Lung (tissue), 11 donors: ENCODE measurements at regions not wholly inside any gene's neighbourhood (a gene's known extent, or its start where the extent isn't known, plus 50 kb on each side); places are given as distances from the start of the nearest gene placed in this dataset.
A peak's percentile ranks its signal among the peaks of the same experiment; 100 is the strongest.

ENCODE experiments used
- ATAC-seq: fragments of 200-7000 bp; cut with Tn5 transposase; one replicate; pipeline ENCODE4 v1.9.1; 2020; ENCODE audit warnings: moderate number of reproducible peaks; ENCODE audit not compliant: insufficient read depth, low FRiP score
- DNase-seq, 3 donors: peaks; one replicate each; pipeline ENCODE4 v3.0.0-alpha.2; 2013 to 2017
- H3K27ac ChIP-seq, 2 donors: one replicate each; pipeline ENCODE4 v1.5.1; 2013; ENCODE audit warnings: mild to moderate bottlenecking in 2 of 2, moderate library complexity in 2 of 2, control low read depth in 1 of 2, inconsistent platforms in 1 of 2, low read depth in 1 of 2, low read length in 1 of 2
- H3K27me3 ChIP-seq, 3 donors: one replicate each; pipeline ENCODE4 v1.5.1; 2013; ENCODE audit warnings: low read length in 2 of 3; ENCODE audit not compliant: control insufficient read depth in 3 of 3, insufficient read depth in 3 of 3
- H3K36me3 ChIP-seq, 4 donors: one replicate each; pipeline ENCODE4 v1.5.1; 2013; ENCODE audit warnings: low read length in 4 of 4, mild to moderate bottlenecking in 1 of 4, moderate library complexity in 1 of 4; ENCODE audit not compliant: control insufficient read depth in 4 of 4, insufficient read depth in 4 of 4
- H3K4me1 ChIP-seq, 5 donors: one replicate each; pipeline ENCODE4 v1.5.1; 2013; ENCODE audit warnings: low read length in 5 of 5, mild to moderate bottlenecking in 2 of 5, moderate library complexity in 1 of 5; ENCODE audit not compliant: control insufficient read depth in 5 of 5, insufficient read depth in 5 of 5
- H3K4me3 ChIP-seq: one replicate; pipeline ENCODE4 v1.5.1; 2013; ENCODE audit warnings: mild to moderate bottlenecking, control low read depth, moderate library complexity
- H3K9ac ChIP-seq, 2 donors: one replicate each; pipeline ENCODE4 v1.5.1; 2013; ENCODE audit warnings: low read length in 2 of 2, control low read depth in 1 of 2; ENCODE audit not compliant: insufficient read depth in 1 of 2
- H3K9me3 ChIP-seq, 4 donors: one replicate each; pipeline ENCODE4 v1.5.1; 2013; ENCODE audit warnings: low read length in 3 of 4, mild to moderate bottlenecking in 1 of 4, moderate library complexity in 1 of 4; ENCODE audit not compliant: control insufficient read depth in 4 of 4, insufficient read depth in 3 of 4
- WGBS, 2 donors: extraction: QIAGEN DNeasy Blood & Tissue Kit; methylation state at CpG; one replicate each; pipeline ENCODE4 v1.1.7; 2013; 5-methylcytosine and 5-hydroxymethylcytosine counted together
- TF ChIP-seq, protein P1 (sequence below): IDR thresholded peaks from 2 replicates; pipeline ENCODE4 v1.5.1; 2012; ENCODE audit warnings: mild to moderate bottlenecking; ENCODE audit errors: control extremely low read depth, extremely low read depth
- donor health status: control.
- donor health status: control.
- donor health status: Bipolar disorder and iron deficiency.
- donor health status: healthy.
- donor health status: DM: yes; HTN: yes; CAD: no.

DNA sequence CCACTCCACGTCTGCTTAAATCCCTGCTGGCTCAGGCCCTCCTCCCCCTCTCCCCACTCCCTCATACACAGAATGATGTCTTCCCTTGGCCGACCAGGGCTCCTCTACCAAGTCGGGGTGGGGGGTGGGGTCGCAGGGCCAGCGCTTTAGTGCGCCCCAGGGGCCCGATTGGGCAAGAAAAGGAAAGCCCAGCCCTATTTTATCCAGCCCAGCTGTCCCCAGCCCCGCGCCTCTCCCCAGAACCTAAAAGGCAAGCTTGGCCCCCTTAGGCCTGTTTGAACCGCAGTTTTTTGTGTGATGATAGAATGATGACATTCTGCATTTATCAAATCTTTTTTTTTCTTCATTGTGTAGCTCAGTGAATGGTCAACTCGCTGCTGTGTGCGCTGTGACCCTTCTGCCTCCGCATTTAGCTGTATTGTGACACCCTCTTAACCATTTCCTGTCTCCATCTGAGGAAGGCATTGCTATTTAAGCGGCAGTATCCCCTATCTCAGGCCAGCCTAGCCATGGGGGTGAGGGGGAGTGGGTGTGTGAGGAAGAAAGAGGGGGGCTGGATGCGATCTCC lies 231.4 kb downstream of the HAUS1 start:
- DNase-seq: peak; percentile 77 to 85 (median 80)

DNA sequence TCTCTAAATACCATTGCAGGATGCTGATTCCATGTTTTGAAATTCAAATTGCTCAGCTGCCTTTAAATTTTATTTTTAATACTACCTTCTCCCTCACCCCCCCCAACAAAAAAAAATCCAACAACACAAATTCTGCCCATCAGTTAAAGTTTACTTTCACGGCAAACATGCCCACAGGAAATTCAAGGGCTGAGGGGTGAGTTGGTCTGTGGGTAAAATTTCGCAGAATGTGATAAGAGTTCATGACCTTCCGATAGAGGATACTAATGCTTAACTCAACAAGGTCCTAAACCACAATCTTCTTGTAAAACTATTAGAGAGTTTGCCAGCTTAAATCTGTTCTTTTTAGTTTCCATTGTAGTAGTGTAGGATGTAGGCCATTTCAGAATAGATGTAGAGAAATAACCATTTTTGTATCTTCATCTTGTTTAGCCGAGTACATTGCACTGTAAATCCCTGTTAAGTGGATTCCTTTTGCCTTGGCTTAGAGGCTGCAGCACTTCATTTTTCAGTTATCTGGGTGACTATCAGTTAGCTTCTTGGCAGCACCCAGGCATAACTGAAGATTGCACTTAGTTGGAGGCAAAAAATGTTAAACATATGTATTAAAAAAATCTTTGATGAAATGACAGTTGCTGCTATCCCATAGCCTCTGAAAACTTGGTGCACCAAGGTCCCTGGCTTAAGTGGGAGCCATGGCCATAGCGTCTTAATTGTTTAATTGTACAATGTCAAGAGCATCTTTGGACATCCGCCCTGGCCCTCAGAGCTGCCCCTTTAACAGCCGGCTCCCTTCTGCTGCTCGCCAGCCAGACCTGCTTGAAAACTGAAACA lies 232.3 kb downstream of the HAUS1 start:
- no peak for ATAC-seq
- Histone ChIP-seq H3K4me3 (no peak overlapping the region), H3K9me3 (no peaks in the 10 kb centered on the region), H3K27ac (no peak overlapping the region), H3K27me3 (no peaks in the 10 kb centered on the region), H3K4me1 (peaks cover 5 to 52% (median 23%) of the 10 kb centered on the region in 5 donors), H3K36me3 (no peaks in the 10 kb centered on the region), H3K9ac (no peak overlapping the region)
- 44 to 46% methylated on average over 8 of the region's 8 CpGs for WGBS, 2 donors
- TF ChIP-seq, protein P1, sequence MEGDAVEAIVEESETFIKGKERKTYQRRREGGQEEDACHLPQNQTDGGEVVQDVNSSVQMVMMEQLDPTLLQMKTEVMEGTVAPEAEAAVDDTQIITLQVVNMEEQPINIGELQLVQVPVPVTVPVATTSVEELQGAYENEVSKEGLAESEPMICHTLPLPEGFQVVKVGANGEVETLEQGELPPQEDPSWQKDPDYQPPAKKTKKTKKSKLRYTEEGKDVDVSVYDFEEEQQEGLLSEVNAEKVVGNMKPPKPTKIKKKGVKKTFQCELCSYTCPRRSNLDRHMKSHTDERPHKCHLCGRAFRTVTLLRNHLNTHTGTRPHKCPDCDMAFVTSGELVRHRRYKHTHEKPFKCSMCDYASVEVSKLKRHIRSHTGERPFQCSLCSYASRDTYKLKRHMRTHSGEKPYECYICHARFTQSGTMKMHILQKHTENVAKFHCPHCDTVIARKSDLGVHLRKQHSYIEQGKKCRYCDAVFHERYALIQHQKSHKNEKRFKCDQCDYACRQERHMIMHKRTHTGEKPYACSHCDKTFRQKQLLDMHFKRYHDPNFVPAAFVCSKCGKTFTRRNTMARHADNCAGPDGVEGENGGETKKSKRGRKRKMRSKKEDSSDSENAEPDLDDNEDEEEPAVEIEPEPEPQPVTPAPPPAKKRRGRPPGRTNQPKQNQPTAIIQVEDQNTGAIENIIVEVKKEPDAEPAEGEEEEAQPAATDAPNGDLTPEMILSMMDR: no peak
- DNase-seq: peak; percentile 46 to 85 (median 84)

More for the DNA sequence above, 231.4 kb downstream of the HAUS1 start:
- no peak for ATAC-seq
- H3K9ac ChIP-seq: no peak overlapping the region
- H3K9me3 ChIP-seq: no peaks in the 10 kb centered on the region
- no peak overlapping the region for H3K4me3 ChIP-seq
- no peaks in the 10 kb centered on the region for H3K36me3 ChIP-seq
- TF ChIP-seq, protein P1: no peak
- H3K27ac ChIP-seq: peak overlapping the region; percentile 3 to 31
- H3K27me3 ChIP-seq: no peaks in the 10 kb centered on the region
- WGBS, 2 donors: 18 to 25% methylated on average over 15 of the region's 15 CpGs
- peaks cover 5 to 52% (median 23%) of the 10 kb centered on the region in 5 donors for H3K4me1 ChIP-seq

DNA sequence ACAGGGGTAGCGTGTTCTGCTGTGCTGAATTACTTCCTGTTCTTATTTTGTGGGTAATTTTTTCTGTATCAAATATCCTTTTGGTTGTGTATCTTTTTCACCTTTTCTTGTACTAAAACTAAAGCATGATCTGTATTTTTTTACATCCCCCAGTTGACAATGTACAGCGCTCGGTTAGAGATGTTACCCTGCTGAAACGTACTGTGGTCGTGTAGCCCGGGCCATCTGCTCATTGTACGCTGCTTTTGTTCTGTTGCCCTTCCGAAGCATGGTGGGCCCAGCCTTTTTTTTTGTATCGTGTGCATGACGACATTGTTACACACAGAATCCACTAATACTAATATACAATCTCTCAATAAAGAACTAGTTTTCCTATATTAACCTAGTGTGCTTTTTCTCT lies 233.1 kb downstream of the HAUS1 start:
- H3K4me3 ChIP-seq: no peak overlapping the region
- H3K36me3 ChIP-seq: no peaks in the 10 kb centered on the region
- TF ChIP-seq, protein P1: no peak
- no peak for ATAC-seq
- H3K27me3 ChIP-seq: no peaks in the 10 kb centered on the region
- DNase-seq: peak in 1 of 3 donors; percentile 13
- 72 to 75% methylated on average over 10 of the region's 10 CpGs for WGBS, 2 donors
- peaks cover 5 to 52% (median 23%) of the 10 kb centered on the region in 5 donors for H3K4me1 ChIP-seq
- no peak overlapping the region for H3K27ac ChIP-seq
- H3K9me3 ChIP-seq: peaks cover 0 to 2% (median 0%) of the 10 kb centered on the region in 4 donors
- H3K9ac ChIP-seq: no peak overlapping the region
